PC-9 (cell line): ENCODE measurements at regions not wholly inside any gene's neighbourhood (a gene's known extent, or its start where the extent isn't known, plus 50 kb on each side); places are given as distances from the start of the nearest gene placed in this dataset.

Experiments used
- BruUV-seq: library from RNA; stranded (reverse); fragments of 400-500 nt; replicated peaks from 2 replicates; lab custom pipeline; 2021; lab: Mats Ljungman, UMichigan
- CTCF ChIA-PET: fragments of 300-600 bp; sonication (Branson Sonifier 250); formaldehyde crosslinking; loops from one replicate; lab custom pipeline; 2022; ENCODE audit warnings: antibody characterized with exemption; lab: Charles Lee
- POLR2A ChIA-PET: fragments of 300-600 bp; sonication (Branson Sonifier 250); formaldehyde crosslinking; loops from one replicate; lab custom pipeline; 2022; ENCODE audit warnings: antibody characterized with exemption; ENCODE audit not compliant: unreplicated experiment; lab: Charles Lee
- DNase-seq, 2 experiments: peaks; one replicate each; pipeline versions ENCODE4 v3.0.0 to v3.0.0-alpha.2; 2015 to 2022; ENCODE audit warnings: mixed read lengths in 1 of 2
- H2AFZ ChIP-seq: fragments of 200-600 bp; sonication (generic); 2 replicates; pipeline ENCODE4 v1.8.1; 2017; ENCODE audit warnings: antibody characterized with exemption
- H3F3A ChIP-seq: fragments of 200-600 bp; sonication (generic); 2 replicates; pipeline ENCODE4 v1.8.1; 2017; ENCODE audit warnings: antibody characterized with exemption, mild to moderate bottlenecking, low read depth; ENCODE audit not compliant: insufficient read depth
- H3K27ac ChIP-seq: fragments of 200-600 bp; sonication (generic); 2 replicates; pipeline ENCODE4 v1.6.1; 2016; ENCODE audit warnings: mixed run types
- H3K27me3 ChIP-seq: fragments of 200-600 bp; sonication (generic); 2 replicates; pipeline ENCODE4 v1.6.1; 2016; ENCODE audit warnings: low read depth, mixed run types; ENCODE audit not compliant: insufficient read depth
- H3K36me3 ChIP-seq: fragments of 200-600 bp; sonication (generic); 2 replicates; pipeline ENCODE4 v1.6.1; 2016; ENCODE audit warnings: low read depth, mixed run types
- H3K4me1 ChIP-seq: fragments of 200-600 bp; sonication (generic); replicated peaks from 2 replicates; pipeline ENCODE4 v1.6.1; 2016; ENCODE audit warnings: mixed run types; ENCODE audit not compliant: insufficient read depth
- H3K4me2 ChIP-seq: fragments of 200-600 bp; sonication (generic); 2 replicates; pipeline ENCODE4 v1.6.1; 2017; ENCODE audit warnings: mixed run types
- H3K4me3 ChIP-seq: fragments of 200-600 bp; sonication (generic); 2 replicates; pipeline ENCODE4 v1.6.1; 2016; ENCODE audit warnings: mixed run types
- H3K79me2 ChIP-seq: fragments of 200-600 bp; sonication (generic); 2 replicates; pipeline ENCODE4 v1.6.1; 2017; ENCODE audit warnings: low read depth, mixed run types
- H3K9me2 ChIP-seq: fragments of 200-600 bp; sonication (generic); 2 replicates; pipeline ENCODE4 v1.8.1; 2017; ENCODE audit warnings: mild to moderate bottlenecking; ENCODE audit not compliant: insufficient read depth
- H3K9me3 ChIP-seq: fragments of 200-600 bp; sonication (generic); 2 replicates; pipeline ENCODE4 v1.8.1; 2016; ENCODE audit warnings: low read depth; ENCODE audit not compliant: insufficient read depth
- H4K20me1 ChIP-seq: fragments of 200-600 bp; sonication (generic); 2 replicates; pipeline ENCODE4 v1.8.1; 2017; ENCODE audit not compliant: insufficient read depth
- CTCF ChIP-seq: fragments of 200-600 bp; sonication (generic); conservative IDR thresholded peaks from 2 replicates; pipeline ENCODE4 v1.6.1; 2017; ENCODE audit warnings: mixed run types, antibody characterized with exemption, mild to moderate bottlenecking, moderate library complexity
- EZH2 ChIP-seq: fragments of 200-600 bp; sonication (generic); IDR thresholded peaks from 2 replicates; pipeline ENCODE4 v1.8.0; 2017; ENCODE audit warnings: antibody characterized with exemption, low read depth
- intact Hi-C: fragments of 100-400 bp; cut with micrococcal nuclease; formaldehyde crosslinking; loops from one replicate; pipeline ENCODE4 v1.10.0; 2022; ENCODE audit not compliant: unreplicated experiment

GRCh38 chr4:82036181-82036580 is 337.6 kb downstream of the HNRNPD start:
- no peak overlapping the region for H3K4me3 ChIP-seq
- no peaks in the 10 kb centered on the region for H3K9me3 ChIP-seq
- CTCF ChIA-PET: no interaction called here
- no peaks in the 10 kb centered on the region for H3K27me3 ChIP-seq
- BruUV-seq: no TSS peak
- no peak overlapping the region for H2AFZ ChIP-seq
- TF ChIP-seq CTCF: no peak
- no peak for TF ChIP-seq EZH2
- H3K79me2 ChIP-seq: no peaks in the 10 kb centered on the region
- H3K4me2 ChIP-seq: no peak overlapping the region
- intact Hi-C loops: no loop called here
- no peaks in the 10 kb centered on the region for H3K36me3 ChIP-seq
- no peaks in the 10 kb centered on the region for H4K20me1 ChIP-seq
- no peak for DNase-seq
- H3K9me2 ChIP-seq: no peaks in the 10 kb centered on the region
- no peaks in the 10 kb centered on the region for H3K4me1 ChIP-seq
- no peaks in the 10 kb centered on the region for H3F3A ChIP-seq
- POLR2A ChIA-PET: no interaction called here
- no peak overlapping the region for H3K27ac ChIP-seq

- H2AFZ ChIP-seq: no peak overlapping the region
- H3K27ac ChIP-seq: no peak overlapping the region
- no peaks in the 10 kb centered on the region for H3K9me3 ChIP-seq
- H3K27me3 ChIP-seq: no peaks in the 10 kb centered on the region
- H3K9me2 ChIP-seq: no peaks in the 10 kb centered on the region
- CTCF ChIA-PET: no interaction called here
- H3K79me2 ChIP-seq: no peaks in the 10 kb centered on the region
- H3K4me2 ChIP-seq: no peak overlapping the region
- no peaks in the 10 kb centered on the region for H4K20me1 ChIP-seq
- no peak overlapping the region for H3K4me3 ChIP-seq
- POLR2A ChIA-PET: no interaction called here
- no peaks in the 10 kb centered on the region for H3K4me1 ChIP-seq
- intact Hi-C loops: no loop called here
- no peak for TF ChIP-seq CTCF
- no peak for TF ChIP-seq EZH2
- no peaks in the 10 kb centered on the region for H3K36me3 ChIP-seq
- no peaks in the 10 kb centered on the region for H3F3A ChIP-seq
- no TSS peak for BruUV-seq
- DNase-seq: no peak
Measured at GRCh38 chr4:82034878-82035277, 338.9 kb downstream of the HNRNPD start.

GRCh38 chr4:82033862-82034261 is 339.9 kb downstream of the HNRNPD start:
- no peaks in the 10 kb centered on the region for H3K9me2 ChIP-seq
- TF ChIP-seq EZH2 (no peak), CTCF (no peak)
- H3K36me3 ChIP-seq: no peaks in the 10 kb centered on the region
- CTCF ChIA-PET: no interaction called here
- no peaks in the 10 kb centered on the region for H4K20me1 ChIP-seq
- no peak overlapping the region for H2AFZ ChIP-seq
- H3K4me1 ChIP-seq: no peaks in the 10 kb centered on the region
- no peaks in the 10 kb centered on the region for H3K9me3 ChIP-seq
- no peaks in the 10 kb centered on the region for H3K27me3 ChIP-seq
- no peak overlapping the region for H3K4me3 ChIP-seq
- intact Hi-C loops: no loop called here
- BruUV-seq: no TSS peak
- no peak overlapping the region for H3K27ac ChIP-seq
- no peak for DNase-seq
- H3K4me2 ChIP-seq: no peak overlapping the region
- H3F3A ChIP-seq: no peaks in the 10 kb centered on the region
- H3K79me2 ChIP-seq: no peaks in the 10 kb centered on the region
- POLR2A ChIA-PET: no interaction called here
